ENCODE measurements at regions not wholly inside any gene's neighbourhood (a gene's known extent, or its start where the extent isn't known, plus 50 kb on each side); places are given as distances from the start of the nearest gene placed in this dataset.

DNA sequence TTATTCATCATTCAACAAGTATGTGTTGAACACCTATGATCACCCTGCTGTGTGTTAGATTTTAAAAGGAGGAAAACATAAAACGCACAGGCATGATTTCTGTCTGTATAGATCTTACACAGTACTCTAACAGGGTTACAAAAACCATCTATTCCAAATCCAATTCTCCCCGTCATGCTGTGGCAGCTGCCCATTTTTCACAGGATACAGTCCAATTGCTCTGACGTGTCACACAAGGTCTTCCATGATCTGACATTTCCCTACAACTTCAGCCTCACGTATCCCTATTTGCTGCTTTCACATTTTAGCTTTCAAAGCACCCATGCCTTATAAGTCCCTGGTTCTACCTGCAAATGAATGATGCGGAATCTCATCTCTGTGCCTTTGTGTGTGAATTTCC lies 67.0 kb upstream of the CNTNAP4 start:
- no peak overlapping the region for H3K4me3 ChIP-seq (ENCODE audit: low read depth, low read length)
- TF ChIP-seq CTCF (IDR thresholded peaks at IDR 0.05; ENCODE audit: low read depth, low read length, missing control alignments) = no peak
- DNase-seq (ENCODE audit: low read depth) = no peak

DNA sequence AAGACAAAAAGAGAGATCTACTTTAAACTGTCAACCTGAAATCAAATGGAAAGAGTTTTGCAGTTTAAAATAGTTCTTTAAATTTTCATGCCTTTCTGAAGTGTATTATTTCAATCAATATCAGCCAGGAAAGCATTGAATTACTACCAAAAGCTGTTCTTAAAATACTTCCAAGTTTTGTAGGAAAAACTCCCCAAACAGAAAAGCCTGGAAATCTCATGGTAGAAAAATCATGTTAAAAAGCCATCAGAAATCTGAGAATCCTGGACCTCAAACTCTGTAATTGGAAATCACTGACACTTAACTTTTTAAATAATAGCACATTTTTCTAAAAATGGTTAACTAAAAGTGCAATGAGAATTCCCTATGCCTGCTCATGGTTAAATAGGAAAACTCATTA lies 63.3 kb upstream of the CNTNAP4 start:
- no peak for TF ChIP-seq CTCF (IDR thresholded peaks at IDR 0.05; ENCODE audit: low read depth, low read length, missing control alignments)
- no peak overlapping the region for H3K4me3 ChIP-seq (ENCODE audit: low read depth, low read length)
- no peak for DNase-seq (ENCODE audit: low read depth)

GRCh38 chr16:76214856-76215255 lies 62.3 kb upstream of the CNTNAP4 start:
- DNase-seq (ENCODE audit: low read depth) = no peak
- no peak for TF ChIP-seq CTCF (IDR thresholded peaks at IDR 0.05; ENCODE audit: low read depth, low read length, missing control alignments)
- no peak overlapping the region for H3K4me3 ChIP-seq (ENCODE audit: low read depth, low read length)

DNA sequence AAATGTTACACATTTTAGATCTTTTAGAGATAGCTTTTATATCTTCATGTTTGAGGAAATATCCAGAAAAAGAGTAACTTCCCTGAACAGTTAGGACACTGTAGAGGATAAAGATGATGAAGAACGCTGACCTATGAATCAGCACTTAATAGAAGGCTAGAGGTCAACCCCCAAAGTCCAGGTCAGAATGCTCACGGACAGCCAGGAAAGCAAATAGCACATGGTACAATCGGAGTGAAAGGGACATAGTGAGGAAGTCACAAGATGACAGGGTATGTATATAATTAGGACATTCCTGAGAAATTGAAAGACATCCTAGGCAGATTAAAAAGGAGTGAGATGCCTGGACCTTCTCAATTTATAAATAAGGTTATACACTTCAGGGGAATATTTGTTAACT lies 55.1 kb upstream of the CNTNAP4 start:
- TF ChIP-seq CTCF (IDR thresholded peaks at IDR 0.05; ENCODE audit: low read depth, low read length, missing control alignments) = no peak
- no peak for DNase-seq (ENCODE audit: low read depth)
- H3K4me3 ChIP-seq (ENCODE audit: low read depth, low read length) = no peak overlapping the region

- no peak for DNase-seq (ENCODE audit: low read depth)
- no peak overlapping the region for H3K4me3 ChIP-seq (ENCODE audit: low read depth, low read length)
- no peak for TF ChIP-seq CTCF (IDR thresholded peaks at IDR 0.05; ENCODE audit: low read depth, low read length, missing control alignments)
Observed at GRCh38 chr16:76222853-76223252, 54.3 kb upstream of the CNTNAP4 start.

DNA sequence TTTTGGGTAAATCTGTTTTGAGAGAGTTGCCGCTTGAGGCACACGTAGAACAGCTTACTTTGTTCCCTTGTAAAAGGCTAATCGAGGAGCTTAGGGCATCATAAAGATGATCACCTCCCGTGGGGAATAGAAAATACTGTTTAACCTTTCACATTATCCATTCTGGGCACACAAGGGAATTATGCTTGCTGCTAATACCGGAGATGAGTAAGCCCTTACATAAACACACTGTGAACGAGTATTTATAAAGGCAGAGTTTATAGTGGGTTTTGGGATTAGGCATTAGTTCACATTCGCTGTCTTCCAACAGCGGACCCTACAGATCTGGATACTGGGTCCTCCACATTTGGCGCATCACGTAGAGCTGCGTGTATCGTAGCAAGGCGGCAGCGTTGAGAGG lies 51.2 kb upstream of the CNTNAP4 start:
- no peak for DNase-seq (ENCODE audit: low read depth)
- TF ChIP-seq CTCF (IDR thresholded peaks at IDR 0.05; ENCODE audit: low read depth, low read length, missing control alignments) = no peak
- no peak overlapping the region for H3K4me3 ChIP-seq (ENCODE audit: low read depth, low read length)

DNA sequence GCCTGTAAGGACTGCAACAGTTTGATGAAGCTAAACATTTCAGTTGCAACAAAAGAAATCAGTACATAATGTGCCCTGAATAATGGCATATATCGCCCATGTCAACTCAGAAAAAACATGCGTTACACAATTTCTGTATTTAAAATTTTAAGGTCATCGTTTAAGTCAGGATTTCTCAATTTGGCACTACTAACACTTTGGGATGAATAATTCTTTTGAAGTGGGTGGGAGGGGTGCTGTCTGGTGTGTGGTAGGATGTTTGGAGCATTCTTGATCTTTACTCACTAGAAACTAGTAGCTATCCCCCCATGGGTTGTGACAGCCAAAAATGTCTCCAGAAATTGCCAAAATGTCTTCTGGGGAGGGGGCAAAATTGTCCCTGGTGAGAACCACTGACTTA lies 50.7 kb upstream of the CNTNAP4 start:
- no peak for TF ChIP-seq CTCF (IDR thresholded peaks at IDR 0.05; ENCODE audit: low read depth, low read length, missing control alignments)
- H3K4me3 ChIP-seq (ENCODE audit: low read depth, low read length) = no peak overlapping the region
- no peak for DNase-seq (ENCODE audit: low read depth)

Data from GM12864 (cell line).